Suprapubic skin (tissue), 3 donors: ENCODE measurements at regions not wholly inside any gene's neighbourhood (a gene's known extent, or its start where the extent isn't known, plus 50 kb on each side); places are given as distances from the start of the nearest gene placed in this dataset.

Source experiments
- EP300 ChIP-seq: sonication (generic); formaldehyde crosslinking; IDR thresholded peaks from one replicate; pipeline ENCODE4 v1.6.1; 2017; ENCODE audit warnings: antibody characterized with exemption
- POLR2A ChIP-seq, 2 donors: fragments of 450-650 bp; IDR thresholded peaks; one replicate each; pipeline ENCODE4 v1.6.1; 2017; ENCODE audit warnings: antibody characterized with exemption in 2 of 2, mild to moderate bottlenecking in 2 of 2, moderate library complexity in 2 of 2
- TF ChIP-seq, protein P1 (sequence below), 2 donors: fragments of 200-600 bp in 1 of 2; fragments of 450-650 bp in 1 of 2; sonication (generic) in 1 of 2; IDR thresholded peaks; one replicate each; pipeline ENCODE4 v1.5.1; 2016 to 2019; ENCODE audit warnings: antibody characterized with exemption in 2 of 2, mild to moderate bottlenecking in 1 of 2, moderate library complexity in 1 of 2

- TF ChIP-seq, protein P1, sequence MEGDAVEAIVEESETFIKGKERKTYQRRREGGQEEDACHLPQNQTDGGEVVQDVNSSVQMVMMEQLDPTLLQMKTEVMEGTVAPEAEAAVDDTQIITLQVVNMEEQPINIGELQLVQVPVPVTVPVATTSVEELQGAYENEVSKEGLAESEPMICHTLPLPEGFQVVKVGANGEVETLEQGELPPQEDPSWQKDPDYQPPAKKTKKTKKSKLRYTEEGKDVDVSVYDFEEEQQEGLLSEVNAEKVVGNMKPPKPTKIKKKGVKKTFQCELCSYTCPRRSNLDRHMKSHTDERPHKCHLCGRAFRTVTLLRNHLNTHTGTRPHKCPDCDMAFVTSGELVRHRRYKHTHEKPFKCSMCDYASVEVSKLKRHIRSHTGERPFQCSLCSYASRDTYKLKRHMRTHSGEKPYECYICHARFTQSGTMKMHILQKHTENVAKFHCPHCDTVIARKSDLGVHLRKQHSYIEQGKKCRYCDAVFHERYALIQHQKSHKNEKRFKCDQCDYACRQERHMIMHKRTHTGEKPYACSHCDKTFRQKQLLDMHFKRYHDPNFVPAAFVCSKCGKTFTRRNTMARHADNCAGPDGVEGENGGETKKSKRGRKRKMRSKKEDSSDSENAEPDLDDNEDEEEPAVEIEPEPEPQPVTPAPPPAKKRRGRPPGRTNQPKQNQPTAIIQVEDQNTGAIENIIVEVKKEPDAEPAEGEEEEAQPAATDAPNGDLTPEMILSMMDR (IDR thresholded peaks at IDR 0.05) = no peak
- TF ChIP-seq POLR2A (IDR thresholded peaks at IDR 0.05) (no peak), EP300 (no peak)
Observed at GRCh38 chr15:26119322-26119721, 256.2 kb upstream of the ATP10A start.
